SK-N-SH (cell line): ENCODE measurements at regions not wholly inside any gene's neighbourhood (a gene's known extent, or its start where the extent isn't known, plus 50 kb on each side); places are given as distances from the start of the nearest gene placed in this dataset.
A peak's percentile ranks its signal among the peaks of the same experiment; 100 is the strongest.

Source experiments
- EP300 ChIP-seq, 2 experiments: IDR thresholded peaks; 2 replicates each; pipeline versions ENCODE4 v1.4.0 to v1.6.1; 2012; ENCODE audit warnings: borderline replicate concordance in 1 of 2, low read depth in 1 of 2, low read length in 1 of 2
- EZH2phosphoT487 ChIP-seq: fragments of 200-600 bp; sonication (generic); IDR thresholded peaks from 2 replicates; pipeline ENCODE4 v1.6.1; 2017; ENCODE audit warnings: low read depth, mixed run types, mild to moderate bottlenecking, antibody characterized with exemption, moderate library complexity, borderline replicate concordance
- MEF2A ChIP-seq: IDR thresholded peaks from 2 replicates; pipeline ENCODE4 v1.4.0; 2012; ENCODE audit warnings: low read depth, borderline replicate concordance
- POLR2AphosphoS5 ChIP-seq: IDR thresholded peaks from 2 replicates; pipeline ENCODE4 v1.6.1; 2012; ENCODE audit warnings: low read depth, low read length
- RFX5 ChIP-seq: IDR thresholded peaks from 2 replicates; pipeline ENCODE4 v1.6.1; 2012; ENCODE audit warnings: mild to moderate bottlenecking, improper control_type of control experiment, low read length
- TF ChIP-seq, protein P1 (sequence below): fragments of 200-600 bp; sonication (generic); IDR thresholded peaks from 2 replicates; pipeline ENCODE4 v1.6.1; 2017; ENCODE audit warnings: antibody characterized with exemption, mild to moderate bottlenecking, moderate library complexity
- TF ChIP-seq, protein P2 (sequence below): IDR thresholded peaks from 2 replicates; pipeline ENCODE4 v1.6.1; 2012; ENCODE audit warnings: mild to moderate bottlenecking, low read depth, low read length, moderate library complexity

DNA sequence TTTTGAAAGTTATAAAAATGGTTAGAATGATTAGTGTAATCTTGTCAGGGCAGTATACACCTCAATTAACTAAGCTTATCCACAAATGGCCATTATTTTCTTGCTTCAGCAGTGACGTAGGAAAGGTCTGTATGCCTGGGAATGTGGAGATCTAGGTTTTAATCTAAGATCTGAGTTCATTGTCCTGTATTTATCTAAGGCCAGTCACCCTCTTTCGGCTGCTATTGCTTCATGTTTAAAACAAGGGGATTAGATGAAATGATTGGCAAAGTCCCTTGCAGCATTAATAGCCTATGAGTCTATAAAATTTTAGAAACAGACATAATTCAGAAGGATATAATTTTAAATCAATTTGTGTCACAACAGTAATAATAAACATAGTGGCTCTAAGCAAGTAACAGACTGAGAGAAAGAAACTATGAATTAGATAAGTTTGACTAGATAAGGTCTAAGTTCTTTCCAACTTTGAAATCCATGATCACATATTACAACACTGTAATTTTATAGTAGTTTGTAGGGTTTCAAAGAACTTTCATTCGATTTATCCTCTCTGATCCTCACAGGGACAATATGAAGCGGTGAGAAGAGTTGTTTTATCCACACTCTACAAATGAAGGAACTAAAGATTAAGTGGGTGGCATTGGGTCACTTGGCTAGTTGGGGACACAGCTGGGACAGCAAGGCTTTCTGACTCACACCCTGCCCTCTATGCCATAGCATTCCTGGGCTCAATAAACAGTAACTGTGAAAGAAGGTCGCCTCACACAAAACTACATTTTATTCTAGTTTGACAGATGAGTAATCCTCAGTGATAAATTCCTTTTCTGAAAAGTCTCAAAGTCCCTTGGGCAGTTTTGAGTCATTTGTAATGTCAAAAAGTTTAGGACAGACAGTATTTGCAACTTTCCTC lies 60.6 kb upstream of the RDX start:
- TF ChIP-seq, protein P1, sequence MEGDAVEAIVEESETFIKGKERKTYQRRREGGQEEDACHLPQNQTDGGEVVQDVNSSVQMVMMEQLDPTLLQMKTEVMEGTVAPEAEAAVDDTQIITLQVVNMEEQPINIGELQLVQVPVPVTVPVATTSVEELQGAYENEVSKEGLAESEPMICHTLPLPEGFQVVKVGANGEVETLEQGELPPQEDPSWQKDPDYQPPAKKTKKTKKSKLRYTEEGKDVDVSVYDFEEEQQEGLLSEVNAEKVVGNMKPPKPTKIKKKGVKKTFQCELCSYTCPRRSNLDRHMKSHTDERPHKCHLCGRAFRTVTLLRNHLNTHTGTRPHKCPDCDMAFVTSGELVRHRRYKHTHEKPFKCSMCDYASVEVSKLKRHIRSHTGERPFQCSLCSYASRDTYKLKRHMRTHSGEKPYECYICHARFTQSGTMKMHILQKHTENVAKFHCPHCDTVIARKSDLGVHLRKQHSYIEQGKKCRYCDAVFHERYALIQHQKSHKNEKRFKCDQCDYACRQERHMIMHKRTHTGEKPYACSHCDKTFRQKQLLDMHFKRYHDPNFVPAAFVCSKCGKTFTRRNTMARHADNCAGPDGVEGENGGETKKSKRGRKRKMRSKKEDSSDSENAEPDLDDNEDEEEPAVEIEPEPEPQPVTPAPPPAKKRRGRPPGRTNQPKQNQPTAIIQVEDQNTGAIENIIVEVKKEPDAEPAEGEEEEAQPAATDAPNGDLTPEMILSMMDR = no peak
- TF ChIP-seq MEF2A = no peak
- TF ChIP-seq RFX5 = no peak
- TF ChIP-seq, protein P2, sequence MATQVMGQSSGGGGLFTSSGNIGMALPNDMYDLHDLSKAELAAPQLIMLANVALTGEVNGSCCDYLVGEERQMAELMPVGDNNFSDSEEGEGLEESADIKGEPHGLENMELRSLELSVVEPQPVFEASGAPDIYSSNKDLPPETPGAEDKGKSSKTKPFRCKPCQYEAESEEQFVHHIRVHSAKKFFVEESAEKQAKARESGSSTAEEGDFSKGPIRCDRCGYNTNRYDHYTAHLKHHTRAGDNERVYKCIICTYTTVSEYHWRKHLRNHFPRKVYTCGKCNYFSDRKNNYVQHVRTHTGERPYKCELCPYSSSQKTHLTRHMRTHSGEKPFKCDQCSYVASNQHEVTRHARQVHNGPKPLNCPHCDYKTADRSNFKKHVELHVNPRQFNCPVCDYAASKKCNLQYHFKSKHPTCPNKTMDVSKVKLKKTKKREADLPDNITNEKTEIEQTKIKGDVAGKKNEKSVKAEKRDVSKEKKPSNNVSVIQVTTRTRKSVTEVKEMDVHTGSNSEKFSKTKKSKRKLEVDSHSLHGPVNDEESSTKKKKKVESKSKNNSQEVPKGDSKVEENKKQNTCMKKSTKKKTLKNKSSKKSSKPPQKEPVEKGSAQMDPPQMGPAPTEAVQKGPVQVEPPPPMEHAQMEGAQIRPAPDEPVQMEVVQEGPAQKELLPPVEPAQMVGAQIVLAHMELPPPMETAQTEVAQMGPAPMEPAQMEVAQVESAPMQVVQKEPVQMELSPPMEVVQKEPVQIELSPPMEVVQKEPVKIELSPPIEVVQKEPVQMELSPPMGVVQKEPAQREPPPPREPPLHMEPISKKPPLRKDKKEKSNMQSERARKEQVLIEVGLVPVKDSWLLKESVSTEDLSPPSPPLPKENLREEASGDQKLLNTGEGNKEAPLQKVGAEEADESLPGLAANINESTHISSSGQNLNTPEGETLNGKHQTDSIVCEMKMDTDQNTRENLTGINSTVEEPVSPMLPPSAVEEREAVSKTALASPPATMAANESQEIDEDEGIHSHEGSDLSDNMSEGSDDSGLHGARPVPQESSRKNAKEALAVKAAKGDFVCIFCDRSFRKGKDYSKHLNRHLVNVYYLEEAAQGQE = no peak
- no peak for TF ChIP-seq EZH2phosphoT487
- no peak for TF ChIP-seq POLR2AphosphoS5
- 0 out of 4 replicates have a peak, but pooled peaks of 1 of the 2 experiments have one; percentile 17 for TF ChIP-seq EP300 (IDR thresholded peaks at IDR 0.05; ENCODE audit: borderline replicate concordance in 1 of 2, low read depth in 1 of 2, low read length in 1 of 2)
